Ascending aorta (tissue), 2 donors: ENCODE measurements at regions not wholly inside any gene's neighbourhood (a gene's known extent, or its start where the extent isn't known, plus 50 kb on each side); places are given as distances from the start of the nearest gene placed in this dataset.

ENCODE experiments used
- DNase-seq, 2 donors: peaks; one replicate each; pipeline ENCODE4 v3.0.0-alpha.2; 2019; ENCODE audit warnings: low spot score in 2 of 2
- H3K27ac ChIP-seq, 2 donors: fragments of 200-600 bp; sonication (generic); one replicate each; pipeline ENCODE4 v1.5.1; 2016 to 2017; ENCODE audit warnings: mild to moderate bottlenecking in 1 of 2
- H3K27me3 ChIP-seq: fragments of 200-600 bp; sonication (generic); one replicate; pipeline ENCODE4 v1.5.1; 2017
- H3K36me3 ChIP-seq, 2 donors: fragments of 200-600 bp; sonication (generic); one replicate each; pipeline ENCODE4 v1.5.1; 2016
- H3K4me1 ChIP-seq, 2 donors: fragments of 200-600 bp; sonication (generic); one replicate each; pipeline ENCODE4 v1.5.1; 2016 to 2017; ENCODE audit warnings: mild to moderate bottlenecking in 1 of 2
- H3K4me3 ChIP-seq, 2 donors: fragments of 200-600 bp; sonication (generic); one replicate each; pipeline ENCODE4 v1.5.1; 2016 to 2017; ENCODE audit warnings: mild to moderate bottlenecking in 1 of 2
- H3K9me3 ChIP-seq, 2 donors: fragments of 200-600 bp; sonication (generic); one replicate each; pipeline ENCODE4 v1.5.1; 2016
- intact Hi-C: fragments of 100-400 bp; cut with DNase I; formaldehyde crosslinking; loops from one replicate; pipeline ENCODE4 v1.15.1; 2023
- TF ChIP-seq, protein P1 (sequence below), 3 experiments: fragments of 200-600 bp in 2 of 3; fragments of 450-650 bp in 1 of 3; sonication (generic) in 2 of 3; IDR thresholded peaks; one replicate each; pipeline ENCODE4 v1.5.1; 2016 to 2019; ENCODE audit warnings: antibody characterized with exemption in 3 of 3, mild to moderate bottlenecking in 1 of 3, moderate library complexity in 1 of 3

DNA sequence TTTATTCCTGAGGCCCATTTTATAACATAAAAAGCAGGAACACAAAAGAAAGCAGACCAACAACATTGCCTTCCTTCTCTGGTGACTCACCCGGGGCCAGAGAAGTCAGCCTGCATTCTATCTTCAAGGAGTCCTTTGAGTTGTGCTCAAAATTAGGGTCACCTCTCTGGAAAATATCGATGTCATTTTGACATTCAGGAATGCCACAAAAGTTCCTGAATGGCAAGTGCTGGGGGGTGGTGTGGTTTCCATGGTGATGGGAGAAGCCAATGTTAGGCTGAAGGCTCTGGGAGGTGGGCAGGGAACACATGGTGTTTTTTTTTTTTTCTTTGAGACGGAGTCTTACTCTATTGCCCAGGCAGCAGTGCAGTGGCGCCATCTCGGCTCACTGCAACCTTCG is 159.6 kb downstream of the HAPSTR1 start:
- TF ChIP-seq, protein P1, sequence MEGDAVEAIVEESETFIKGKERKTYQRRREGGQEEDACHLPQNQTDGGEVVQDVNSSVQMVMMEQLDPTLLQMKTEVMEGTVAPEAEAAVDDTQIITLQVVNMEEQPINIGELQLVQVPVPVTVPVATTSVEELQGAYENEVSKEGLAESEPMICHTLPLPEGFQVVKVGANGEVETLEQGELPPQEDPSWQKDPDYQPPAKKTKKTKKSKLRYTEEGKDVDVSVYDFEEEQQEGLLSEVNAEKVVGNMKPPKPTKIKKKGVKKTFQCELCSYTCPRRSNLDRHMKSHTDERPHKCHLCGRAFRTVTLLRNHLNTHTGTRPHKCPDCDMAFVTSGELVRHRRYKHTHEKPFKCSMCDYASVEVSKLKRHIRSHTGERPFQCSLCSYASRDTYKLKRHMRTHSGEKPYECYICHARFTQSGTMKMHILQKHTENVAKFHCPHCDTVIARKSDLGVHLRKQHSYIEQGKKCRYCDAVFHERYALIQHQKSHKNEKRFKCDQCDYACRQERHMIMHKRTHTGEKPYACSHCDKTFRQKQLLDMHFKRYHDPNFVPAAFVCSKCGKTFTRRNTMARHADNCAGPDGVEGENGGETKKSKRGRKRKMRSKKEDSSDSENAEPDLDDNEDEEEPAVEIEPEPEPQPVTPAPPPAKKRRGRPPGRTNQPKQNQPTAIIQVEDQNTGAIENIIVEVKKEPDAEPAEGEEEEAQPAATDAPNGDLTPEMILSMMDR (IDR thresholded peaks at IDR 0.05): no peak
- intact Hi-C loops: no loop called here
- H3K4me1 ChIP-seq: no peaks in the 10 kb centered on the region

GRCh38 chr16:9254863-9255262 is 163.4 kb downstream of the HAPSTR1 start:
- Histone ChIP-seq H3K27ac (no peak overlapping the region), H3K4me3 (no peak overlapping the region), H3K9me3 (no peaks in the 10 kb centered on the region), H3K4me1 (no peaks in the 10 kb centered on the region), H3K36me3 (no peaks in the 10 kb centered on the region), H3K27me3 (no peaks in the 10 kb centered on the region)
- intact Hi-C loops: no loop called here
- DNase-seq: no peak
- TF ChIP-seq, protein P1 (IDR thresholded peaks at IDR 0.05): no peak

More for the DNA sequence above, 159.6 kb downstream of the HAPSTR1 start:
- no peaks in the 10 kb centered on the region for H3K27me3 ChIP-seq
- DNase-seq: no peak
- no peak overlapping the region for H3K27ac ChIP-seq
- H3K4me3 ChIP-seq: no peak overlapping the region
- no peaks in the 10 kb centered on the region for H3K9me3 ChIP-seq
- H3K36me3 ChIP-seq: no peaks in the 10 kb centered on the region

GRCh38 chr16:9256196-9256595 is 164.8 kb downstream of the HAPSTR1 start:
- Histone ChIP-seq H3K4me1 (no peaks in the 10 kb centered on the region), H3K9me3 (no peaks in the 10 kb centered on the region), H3K27me3 (no peaks in the 10 kb centered on the region), H3K27ac (no peak overlapping the region), H3K4me3 (no peak overlapping the region), H3K36me3 (no peaks in the 10 kb centered on the region)
- DNase-seq: no peak
- intact Hi-C loops: no loop called here
- TF ChIP-seq, protein P1 (IDR thresholded peaks at IDR 0.05): peak in 1 of 3 experiments; percentile 22

DNA sequence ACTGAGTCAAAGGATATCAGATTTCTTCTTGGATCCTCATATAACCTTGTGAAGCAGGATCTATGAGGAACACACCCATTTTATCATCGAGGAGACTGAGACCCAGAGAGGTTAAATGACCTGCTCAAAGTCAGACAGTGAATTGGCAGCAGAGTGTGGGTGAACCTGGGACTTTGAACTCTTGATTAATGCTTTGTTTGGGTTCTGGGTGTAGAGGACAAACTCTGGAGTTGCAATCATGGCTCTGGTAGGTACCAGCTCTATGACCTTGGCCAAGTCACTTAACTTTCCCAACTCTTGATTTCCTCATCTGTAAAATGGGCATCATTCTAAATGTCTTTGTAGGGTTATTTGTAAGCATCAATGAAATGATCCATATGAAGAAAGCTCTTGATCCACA is 166.4 kb downstream of the HAPSTR1 start:
- no peak for DNase-seq
- no peak overlapping the region for H3K4me3 ChIP-seq
- H3K4me1 ChIP-seq: no peaks in the 10 kb centered on the region
- no peaks in the 10 kb centered on the region for H3K27me3 ChIP-seq
- no peaks in the 10 kb centered on the region for H3K36me3 ChIP-seq
- no peaks in the 10 kb centered on the region for H3K9me3 ChIP-seq
- TF ChIP-seq, protein P1 (IDR thresholded peaks at IDR 0.05): no peak
- no peak overlapping the region for H3K27ac ChIP-seq
- intact Hi-C loops: no loop called here

- Histone ChIP-seq H3K36me3 (no peaks in the 10 kb centered on the region), H3K4me1 (no peaks in the 10 kb centered on the region), H3K27ac (no peak overlapping the region), H3K9me3 (no peaks in the 10 kb centered on the region), H3K27me3 (no peaks in the 10 kb centered on the region), H3K4me3 (no peak overlapping the region)
- intact Hi-C loops: no loop called here
- no peak for DNase-seq
- TF ChIP-seq, protein P1 (IDR thresholded peaks at IDR 0.05): peak in 2 of 3 experiments; percentile 19 to 55
These were observed 167.1 kb downstream of the HAPSTR1 start for GRCh38 chr16:9258423-9259051.
